GM12801 (cell line): ENCODE measurements at regions not wholly inside any gene's neighbourhood (a gene's known extent, or its start where the extent isn't known, plus 50 kb on each side); places are given as distances from the start of the nearest gene placed in this dataset.

Source experiments
- CTCF ChIP-seq: IDR thresholded peaks from one replicate; pipeline ENCODE4 v1.5.1; 2011; ENCODE audit warnings: control low read depth; ENCODE audit not compliant: insufficient read length; ENCODE audit errors: extremely low read depth

DNA sequence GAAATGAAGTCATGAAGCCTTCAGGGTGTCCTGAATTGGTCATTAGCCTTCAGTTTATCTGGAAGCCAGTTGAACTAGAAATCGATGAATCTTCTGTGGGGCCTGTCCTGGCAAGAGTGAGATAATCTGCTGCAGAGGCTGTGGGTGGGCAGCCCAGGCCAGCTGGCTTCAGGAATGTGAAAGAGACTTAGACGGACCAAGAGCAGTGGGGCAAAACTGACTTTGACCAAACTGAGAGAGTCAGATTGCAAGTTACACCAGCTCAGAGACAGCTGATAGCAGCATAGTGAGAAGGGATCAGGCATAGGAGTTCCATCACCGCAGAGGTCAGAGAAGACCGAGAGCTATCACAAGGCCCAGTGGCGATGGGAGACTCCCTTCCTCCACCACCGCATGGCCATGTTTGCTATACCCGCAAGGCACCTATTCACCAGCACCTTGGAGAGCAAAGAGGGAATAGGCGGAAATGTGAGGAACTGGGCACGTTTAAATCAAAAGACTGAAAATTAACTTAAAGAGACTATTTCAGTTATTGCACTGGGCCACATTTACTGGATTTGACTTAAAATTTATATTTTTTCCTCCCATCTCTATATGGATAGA is 50.0 kb upstream of the GLIS3 start:
- no peak for TF ChIP-seq CTCF
